ENCODE measurements at regions not wholly inside any gene's neighbourhood (a gene's known extent, or its start where the extent isn't known, plus 50 kb on each side); places are given as distances from the start of the nearest gene placed in this dataset.
"Not testable (repeated sequence)": the region's sequence is repeated elsewhere in the genome, so short reads cannot be mapped to it uniquely, and the experiment has no call there.

DNA sequence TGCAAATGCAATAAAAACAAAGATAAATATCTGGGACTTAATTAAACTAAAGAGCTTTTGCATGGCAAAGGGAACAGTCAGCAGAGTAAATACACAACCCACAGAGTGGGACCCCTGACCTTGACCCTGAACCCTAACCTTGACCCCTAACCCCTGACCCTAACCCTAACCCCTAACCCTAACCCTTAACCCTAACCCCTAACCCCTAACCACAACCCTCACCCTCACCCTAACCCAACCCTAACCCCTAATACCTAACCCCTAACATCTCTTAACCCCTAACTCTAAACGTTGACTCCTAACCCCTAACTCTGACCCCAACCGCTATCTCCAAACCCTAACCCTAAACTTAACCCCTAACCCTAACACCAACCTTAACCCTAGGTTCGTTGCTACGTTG, 64.9 kb upstream of the GPR39 start:
- TF ChIP-seq, protein P1, sequence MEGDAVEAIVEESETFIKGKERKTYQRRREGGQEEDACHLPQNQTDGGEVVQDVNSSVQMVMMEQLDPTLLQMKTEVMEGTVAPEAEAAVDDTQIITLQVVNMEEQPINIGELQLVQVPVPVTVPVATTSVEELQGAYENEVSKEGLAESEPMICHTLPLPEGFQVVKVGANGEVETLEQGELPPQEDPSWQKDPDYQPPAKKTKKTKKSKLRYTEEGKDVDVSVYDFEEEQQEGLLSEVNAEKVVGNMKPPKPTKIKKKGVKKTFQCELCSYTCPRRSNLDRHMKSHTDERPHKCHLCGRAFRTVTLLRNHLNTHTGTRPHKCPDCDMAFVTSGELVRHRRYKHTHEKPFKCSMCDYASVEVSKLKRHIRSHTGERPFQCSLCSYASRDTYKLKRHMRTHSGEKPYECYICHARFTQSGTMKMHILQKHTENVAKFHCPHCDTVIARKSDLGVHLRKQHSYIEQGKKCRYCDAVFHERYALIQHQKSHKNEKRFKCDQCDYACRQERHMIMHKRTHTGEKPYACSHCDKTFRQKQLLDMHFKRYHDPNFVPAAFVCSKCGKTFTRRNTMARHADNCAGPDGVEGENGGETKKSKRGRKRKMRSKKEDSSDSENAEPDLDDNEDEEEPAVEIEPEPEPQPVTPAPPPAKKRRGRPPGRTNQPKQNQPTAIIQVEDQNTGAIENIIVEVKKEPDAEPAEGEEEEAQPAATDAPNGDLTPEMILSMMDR (conservative IDR thresholded peaks at IDR 0.05 in 1 of 2, IDR thresholded peaks at IDR 0.05 in 1 of 2; ENCODE audit: extremely low read depth in 1 of 2, insufficient read depth in 1 of 2, low read depth in 1 of 2, low read length in 2 of 2): not testable (repeated sequence)
- TF ChIP-seq EZH2 (IDR thresholded peaks at IDR 0.05; ENCODE audit: borderline replicate concordance, low read length): not testable (repeated sequence)

Measured in mammary epithelial cell (primary cell).